ENCODE measurements at regions not wholly inside any gene's neighbourhood (a gene's known extent, or its start where the extent isn't known, plus 50 kb on each side); places are given as distances from the start of the nearest gene placed in this dataset.
"Not testable (repeated sequence)": the region's sequence is repeated elsewhere in the genome, so short reads cannot be mapped to it uniquely, and the experiment has no call there.

- Histone ChIP-seq H3K36me3 (ENCODE audit: insufficient read depth, low read length) (no peaks in the 10 kb centered on the region), H3K4me1 (ENCODE audit: insufficient read depth, low read length) (no peaks in the 10 kb centered on the region), H3K27me3 (ENCODE audit: insufficient read depth, low read length) (no peaks in the 10 kb centered on the region), H3K27ac (ENCODE audit: low read depth, low read length) (no peak overlapping the region), H3K9me3 (ENCODE audit: control insufficient read depth in 1 of 2, low read length in 2 of 2) (no peaks in the 10 kb centered on the region), H3K4me3 (ENCODE audit: low read length in 2 of 2) (no peak overlapping the region)
- intact Hi-C loops (cut with micrococcal nuclease) = no loop called here
- no peak for DNase-seq
- POLR2A ChIA-PET (ENCODE audit: partially characterized antibody) = no interaction called here
- Mint-ChIP-seq H3K4me3 (no peak overlapping the region), H3K27me3 (peaks cover 6 to 20% of the 10 kb centered on the region in 2 donors), H3K27ac (no peak overlapping the region), H3K4me1 (no peaks in the 10 kb centered on the region), H3K36me3 (no peaks in the 10 kb centered on the region), H3K9me3 (peaks cover 0 to 4% (median 0%) of the 10 kb centered on the region in 8 donors)
- CTCF ChIA-PET (ENCODE audit: partially characterized antibody) = no interaction called here
Observed at GRCh38 chr10:2881720-2882620, 185.4 kb upstream of the PFKP start.

- H3K36me3 Mint-ChIP-seq; H3K4me1 Mint-ChIP-seq; DNase-seq; H3K27me3 ChIP-seq (ENCODE audit: insufficient read depth, low read length); H3K27ac ChIP-seq (ENCODE audit: low read depth, low read length); H3K9me3 ChIP-seq (ENCODE audit: control insufficient read depth in 1 of 2, low read length in 2 of 2); H3K27ac Mint-ChIP-seq; POLR2A ChIA-PET (ENCODE audit: partially characterized antibody); H3K9me3 Mint-ChIP-seq; CTCF ChIA-PET (ENCODE audit: partially characterized antibody); H3K4me3 ChIP-seq (ENCODE audit: low read length in 2 of 2); H3K36me3 ChIP-seq (ENCODE audit: insufficient read depth, low read length); H3K4me1 ChIP-seq (ENCODE audit: insufficient read depth, low read length); H3K4me3 Mint-ChIP-seq; intact Hi-C loops (cut with micrococcal nuclease): not testable (repeated sequence)
- H3K27me3 Mint-ChIP-seq = peaks cover 6 to 20% of the 10 kb centered on the region in 2 donors
Observed at GRCh38 chr10:2880050-2880449, 187.3 kb upstream of the PFKP start.

- no peak overlapping the region for H3K4me3 ChIP-seq (ENCODE audit: low read length in 2 of 2)
- POLR2A ChIA-PET (ENCODE audit: partially characterized antibody) = no interaction called here
- no peak overlapping the region for H3K4me3 Mint-ChIP-seq
- no peak overlapping the region for H3K27ac Mint-ChIP-seq
- H3K27me3 Mint-ChIP-seq = peaks cover 4 to 17% of the 10 kb centered on the region in 2 donors
- DNase-seq = no peak
- H3K9me3 ChIP-seq (ENCODE audit: control insufficient read depth in 1 of 2, low read length in 2 of 2) = no peaks in the 10 kb centered on the region
- no peaks in the 10 kb centered on the region for H3K36me3 ChIP-seq (ENCODE audit: insufficient read depth, low read length)
- H3K27me3 ChIP-seq (ENCODE audit: insufficient read depth, low read length) = no peaks in the 10 kb centered on the region
- CTCF ChIA-PET (ENCODE audit: partially characterized antibody) = no interaction called here
- no peaks in the 10 kb centered on the region for H3K36me3 Mint-ChIP-seq
- no peaks in the 10 kb centered on the region for H3K4me1 ChIP-seq (ENCODE audit: insufficient read depth, low read length)
- intact Hi-C loops (cut with micrococcal nuclease) = no loop called here
- peaks cover 0 to 3% (median 0%) of the 10 kb centered on the region in 8 donors for H3K9me3 Mint-ChIP-seq
- H3K4me1 Mint-ChIP-seq = no peaks in the 10 kb centered on the region
- no peak overlapping the region for H3K27ac ChIP-seq (ENCODE audit: low read depth, low read length)
Observed at GRCh38 chr10:2878818-2879217, 188.5 kb upstream of the PFKP start.

GRCh38 chr10:2876032-2876431 is 191.3 kb upstream of the PFKP start:
- Histone ChIP-seq H3K36me3 (ENCODE audit: insufficient read depth, low read length) (no peaks in the 10 kb centered on the region), H3K27me3 (ENCODE audit: insufficient read depth, low read length) (no peaks in the 10 kb centered on the region), H3K4me3 (ENCODE audit: low read length in 2 of 2) (no peak overlapping the region), H3K4me1 (ENCODE audit: insufficient read depth, low read length) (no peaks in the 10 kb centered on the region), H3K9me3 (ENCODE audit: control insufficient read depth in 1 of 2, low read length in 2 of 2) (no peaks in the 10 kb centered on the region), H3K27ac (ENCODE audit: low read depth, low read length) (no peak overlapping the region)
- H3K36me3 Mint-ChIP-seq = no peaks in the 10 kb centered on the region
- H3K4me1 Mint-ChIP-seq = no peaks in the 10 kb centered on the region
- peaks cover 0 to 4% (median 0%) of the 10 kb centered on the region in 8 donors for H3K9me3 Mint-ChIP-seq
- intact Hi-C loops (cut with micrococcal nuclease) = no loop called here
- H3K4me3 Mint-ChIP-seq = no peak overlapping the region
- POLR2A ChIA-PET (ENCODE audit: partially characterized antibody) = no interaction called here
- CTCF ChIA-PET (ENCODE audit: partially characterized antibody) = no interaction called here
- peaks cover 11 to 13% of the 10 kb centered on the region in 2 donors for H3K27me3 Mint-ChIP-seq
- no peak for DNase-seq
- no peak overlapping the region for H3K27ac Mint-ChIP-seq

- no peak for DNase-seq
- Histone ChIP-seq H3K4me3 (ENCODE audit: low read length in 2 of 2) (no peak overlapping the region), H3K27ac (ENCODE audit: low read depth, low read length) (no peak overlapping the region), H3K27me3 (ENCODE audit: insufficient read depth, low read length) (no peaks in the 10 kb centered on the region), H3K4me1 (ENCODE audit: insufficient read depth, low read length) (no peaks in the 10 kb centered on the region), H3K36me3 (ENCODE audit: insufficient read depth, low read length) (no peaks in the 10 kb centered on the region), H3K9me3 (ENCODE audit: control insufficient read depth in 1 of 2, low read length in 2 of 2) (no peaks in the 10 kb centered on the region)
- peaks cover 7 to 10% of the 10 kb centered on the region in 2 donors for H3K27me3 Mint-ChIP-seq
- CTCF ChIA-PET (ENCODE audit: partially characterized antibody) = no interaction called here
- intact Hi-C loops (cut with micrococcal nuclease) = no loop called here
- no peaks in the 10 kb centered on the region for H3K36me3 Mint-ChIP-seq
- H3K9me3 Mint-ChIP-seq = peaks cover 0 to 4% (median 0%) of the 10 kb centered on the region in 8 donors
- POLR2A ChIA-PET (ENCODE audit: partially characterized antibody) = no interaction called here
- H3K4me1 Mint-ChIP-seq = no peaks in the 10 kb centered on the region
- no peak overlapping the region for H3K27ac Mint-ChIP-seq
- no peak overlapping the region for H3K4me3 Mint-ChIP-seq
Observed at GRCh38 chr10:2874963-2875362, 192.4 kb upstream of the PFKP start.

- ChIA-PET CTCF (ENCODE audit: partially characterized antibody) (no interaction called here), POLR2A (ENCODE audit: partially characterized antibody) (no interaction called here)
- H3K36me3 ChIP-seq (ENCODE audit: insufficient read depth, low read length) = no peaks in the 10 kb centered on the region
- H3K27me3 Mint-ChIP-seq = peaks cover 6 to 10% of the 10 kb centered on the region in 2 donors
- H3K4me3 Mint-ChIP-seq = no peak overlapping the region
- no peaks in the 10 kb centered on the region for H3K36me3 Mint-ChIP-seq
- H3K9me3 Mint-ChIP-seq = peaks cover 0 to 4% (median 0%) of the 10 kb centered on the region in 8 donors
- intact Hi-C loops (cut with micrococcal nuclease) = no loop called here
- DNase-seq = no peak
- H3K27ac Mint-ChIP-seq = no peak overlapping the region
- no peaks in the 10 kb centered on the region for H3K4me1 Mint-ChIP-seq
- H3K27me3 ChIP-seq (ENCODE audit: insufficient read depth, low read length) = no peaks in the 10 kb centered on the region
- H3K27ac ChIP-seq (ENCODE audit: low read depth, low read length) = no peak overlapping the region
- H3K4me3 ChIP-seq (ENCODE audit: low read length in 2 of 2) = no peak overlapping the region
- H3K4me1 ChIP-seq (ENCODE audit: insufficient read depth, low read length) = no peaks in the 10 kb centered on the region
- no peaks in the 10 kb centered on the region for H3K9me3 ChIP-seq (ENCODE audit: control insufficient read depth in 1 of 2, low read length in 2 of 2)
Observed at GRCh38 chr10:2873769-2874168, 193.6 kb upstream of the PFKP start.

- Histone ChIP-seq H3K27ac (ENCODE audit: low read depth, low read length) (no peak overlapping the region), H3K4me3 (ENCODE audit: low read length in 2 of 2) (no peak overlapping the region), H3K4me1 (ENCODE audit: insufficient read depth, low read length) (no peaks in the 10 kb centered on the region), H3K9me3 (ENCODE audit: control insufficient read depth in 1 of 2, low read length in 2 of 2) (no peaks in the 10 kb centered on the region), H3K36me3 (ENCODE audit: insufficient read depth, low read length) (no peaks in the 10 kb centered on the region), H3K27me3 (ENCODE audit: insufficient read depth, low read length) (no peaks in the 10 kb centered on the region)
- Mint-ChIP-seq H3K27me3 (peaks cover 13 to 17% of the 10 kb centered on the region in 2 donors), H3K36me3 (no peaks in the 10 kb centered on the region), H3K27ac (no peak overlapping the region), H3K9me3 (peaks cover 0 to 9% (median 0%) of the 10 kb centered on the region in 8 donors), H3K4me3 (no peak overlapping the region), H3K4me1 (no peaks in the 10 kb centered on the region)
- DNase-seq = no peak
- intact Hi-C loops (cut with micrococcal nuclease) = no loop called here
- ChIA-PET POLR2A (ENCODE audit: partially characterized antibody) (no interaction called here), CTCF (ENCODE audit: partially characterized antibody) (no interaction called here)
Observed at GRCh38 chr10:2871673-2872219, 195.6 kb upstream of the PFKP start.
